ENCODE measurements at regions not wholly inside any gene's neighbourhood (a gene's known extent, or its start where the extent isn't known, plus 50 kb on each side); places are given as distances from the start of the nearest gene placed in this dataset.

- Histone ChIP-seq H3K27me3 (peaks cover 69% of the 10 kb centered on the region), H3K4me3 (no peak overlapping the region), H3K9ac (ENCODE audit: low read depth in 2 of 2, low read length in 2 of 2) (no peak overlapping the region), H3K4me1 (peaks cover 6% of the 10 kb centered on the region), H3K27ac (no peak overlapping the region), H3K36me3 (no peaks in the 10 kb centered on the region), H3K9me3 (no peaks in the 10 kb centered on the region)
- no peak for TF ChIP-seq CTCF (IDR thresholded peaks at IDR 0.05)
- DNase-seq: no peak
- intact Hi-C loops (cut with DNase I): no loop called here
Measured at GRCh38 chr3:43999728-44000319, 241.9 kb upstream of the TOPAZ1 start.

DNA sequence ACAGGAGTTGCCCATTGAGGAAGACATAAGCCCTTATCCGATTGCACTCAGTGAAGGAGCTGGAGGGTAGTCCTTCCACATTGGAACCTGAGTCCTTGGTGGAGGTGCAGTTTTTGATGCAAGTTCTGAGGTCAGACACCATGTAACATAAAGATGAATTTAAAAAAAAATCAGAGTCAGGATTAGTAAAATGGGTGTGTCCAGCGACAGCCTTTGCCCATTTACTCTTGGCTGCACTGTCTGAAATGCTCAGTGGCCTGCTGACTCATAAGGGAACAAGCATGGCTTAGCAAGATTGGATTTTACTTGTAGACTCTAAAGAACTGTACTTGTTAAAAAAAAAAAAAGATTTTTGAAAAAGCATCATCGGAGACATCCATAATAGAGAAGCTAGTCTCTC lies 241.1 kb upstream of the TOPAZ1 start:
- H3K9ac ChIP-seq (ENCODE audit: low read depth in 2 of 2, low read length in 2 of 2): no peak overlapping the region
- no peak for TF ChIP-seq CTCF (IDR thresholded peaks at IDR 0.05)
- H3K36me3 ChIP-seq: no peaks in the 10 kb centered on the region
- DNase-seq: no peak
- intact Hi-C loops (cut with DNase I): no loop called here
- no peak overlapping the region for H3K27ac ChIP-seq
- H3K4me1 ChIP-seq: peaks cover 6% of the 10 kb centered on the region
- H3K27me3 ChIP-seq: peaks cover 61% of the 10 kb centered on the region
- no peak overlapping the region for H3K4me3 ChIP-seq
- no peaks in the 10 kb centered on the region for H3K9me3 ChIP-seq

GRCh38 chr3:44001072-44001471 lies 240.6 kb upstream of the TOPAZ1 start:
- no peak for DNase-seq
- no peak overlapping the region for H3K4me3 ChIP-seq
- H3K27me3 ChIP-seq: peaks cover 57% of the 10 kb centered on the region

DNA sequence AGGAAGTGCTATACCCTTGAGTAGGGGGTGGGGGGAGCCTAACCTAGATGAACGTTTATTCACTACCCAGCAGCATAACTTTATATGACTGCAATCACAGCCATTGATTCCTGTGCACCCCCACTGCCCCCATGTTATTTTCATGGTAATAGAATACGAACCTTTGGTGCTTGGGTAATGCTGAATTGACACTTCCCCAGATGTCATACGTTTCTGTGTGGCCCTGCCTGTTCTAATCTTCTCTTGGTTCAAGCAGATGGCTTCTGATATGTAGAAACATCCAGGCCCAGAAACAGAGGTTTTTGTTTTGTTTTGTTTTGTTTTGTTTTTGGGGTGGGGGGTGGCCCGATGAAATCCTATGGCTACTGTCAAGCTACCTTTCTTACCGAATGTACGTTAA lies 237.9 kb upstream of the TOPAZ1 start:
- Histone ChIP-seq H3K4me1 (no peaks in the 10 kb centered on the region), H3K9ac (ENCODE audit: low read depth in 2 of 2, low read length in 2 of 2) (no peak overlapping the region), H3K27ac (no peak overlapping the region), H3K4me3 (no peak overlapping the region), H3K36me3 (no peaks in the 10 kb centered on the region), H3K27me3 (peaks cover 32% of the 10 kb centered on the region), H3K9me3 (no peaks in the 10 kb centered on the region)
- intact Hi-C loops (cut with DNase I): no loop called here
- DNase-seq: no peak
- TF ChIP-seq CTCF (IDR thresholded peaks at IDR 0.05): no peak

More at GRCh38 chr3:44001072-44001471, 240.6 kb upstream of the TOPAZ1 start:
- no peak for TF ChIP-seq CTCF (IDR thresholded peaks at IDR 0.05)
- intact Hi-C loops (cut with DNase I): no loop called here
- Histone ChIP-seq H3K9ac (ENCODE audit: low read depth in 2 of 2, low read length in 2 of 2) (no peak overlapping the region), H3K36me3 (no peaks in the 10 kb centered on the region), H3K9me3 (no peaks in the 10 kb centered on the region), H3K27ac (no peak overlapping the region), H3K4me1 (peaks cover 6% of the 10 kb centered on the region)

DNA sequence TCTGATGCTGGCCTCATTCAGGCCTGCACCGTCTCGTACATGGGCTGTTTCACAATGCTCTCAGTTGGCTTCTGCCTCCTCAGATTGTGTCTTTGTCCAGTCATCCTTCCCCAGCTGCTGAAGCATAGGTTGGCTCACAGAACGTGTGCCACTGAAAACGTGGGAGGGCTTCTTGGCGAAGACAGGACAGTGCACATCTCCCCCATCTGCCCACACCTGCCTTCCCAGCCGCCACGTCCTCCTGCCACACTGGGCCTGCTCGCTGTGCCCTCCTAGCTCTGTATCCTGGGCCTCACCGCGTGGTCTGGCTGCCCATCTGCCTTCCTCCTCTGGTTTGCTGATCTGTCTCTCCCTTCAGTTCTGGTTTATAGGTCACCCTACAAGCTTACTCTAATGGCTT lies 230.0 kb upstream of the TOPAZ1 start:
- no peak overlapping the region for H3K27ac ChIP-seq
- no peaks in the 10 kb centered on the region for H3K4me1 ChIP-seq
- H3K27me3 ChIP-seq: no peaks in the 10 kb centered on the region
- no peak overlapping the region for H3K9ac ChIP-seq (ENCODE audit: low read depth in 2 of 2, low read length in 2 of 2)
- intact Hi-C loops (cut with DNase I): no loop called here
- TF ChIP-seq CTCF (IDR thresholded peaks at IDR 0.05): no peak
- H3K9me3 ChIP-seq: no peaks in the 10 kb centered on the region
- H3K4me3 ChIP-seq: no peak overlapping the region
- H3K36me3 ChIP-seq: no peaks in the 10 kb centered on the region
- DNase-seq: no peak

All from colonic mucosa (tissue), 4 donors.